ENCODE measurements at regions not wholly inside any gene's neighbourhood (a gene's known extent, or its start where the extent isn't known, plus 50 kb on each side); places are given as distances from the start of the nearest gene placed in this dataset.

GRCh38 chr20:61192337-61192950 is 59.6 kb upstream of the CDH4 start:
- TF ChIP-seq CTCF (IDR thresholded peaks at IDR 0.05) (no peak), EZH2 (IDR thresholded peaks at IDR 0.05) (no peak), EZH2phosphoT487 (IDR thresholded peaks at IDR 0.05) (no peak)
